GM12891 (cell line): ENCODE measurements at regions not wholly inside any gene's neighbourhood (a gene's known extent, or its start where the extent isn't known, plus 50 kb on each side); places are given as distances from the start of the nearest gene placed in this dataset.

Source experiments
- POLR2AphosphoS5 ChIP-seq: IDR thresholded peaks from 2 replicates; pipeline ENCODE4 v1.6.1; 2011; ENCODE audit warnings: low read depth, low read length, control low read depth
- TAF1 ChIP-seq: IDR thresholded peaks from 2 replicates; pipeline ENCODE4 v1.6.1; 2011; ENCODE audit warnings: low read depth, low read length, control low read depth

GRCh38 chr3:14279626-14280061 lies 101.0 kb downstream of the LSM3 start:
- TF ChIP-seq POLR2AphosphoS5, result no peak
- TF ChIP-seq TAF1, result no peak
